ENCODE measurements at regions not wholly inside any gene's neighbourhood (a gene's known extent, or its start where the extent isn't known, plus 50 kb on each side); places are given as distances from the start of the nearest gene placed in this dataset.

GRCh38 chr9:89988458-89988857 lies 383.6 kb downstream of the GADD45G start:
- no peak overlapping the region for H2BK12ac ChIP-seq (ENCODE audit: low read depth, low read length)
- ChIA-PET CTCF (ENCODE audit: partially characterized antibody) (interaction anchor here (1.6 kb wide), 1 partner anchor 393 kb away, joined by 4 read pairs; no protein-coding TSS in a partner anchor), POLR2A (ENCODE audit: partially characterized antibody) (no interaction called here)
- WGBS, 2 experiments (ENCODE audit: extremely low coverage in 1 of 2, insufficient coverage in 1 of 2, insufficient read length in 1 of 2, insufficient replicate concordance in 2 of 2, low coverage in 1 of 2, low lambda C conversion rate in 2 of 2, missing lambda C conversion rate in 1 of 2) = 96% methylated on average over 1 of the region's 1 CpG; no CpG with 5 or more reads in 1 of the 2 experiments
- no peak overlapping the region for H2BK120ac ChIP-seq (replicated peaks; ENCODE audit: low read depth, low read length)
- H3K4me2 ChIP-seq (ENCODE audit: insufficient read depth in 1 of 2, low read depth in 2 of 2, low read length in 2 of 2) = no peak overlapping the region
- no peak overlapping the region for H2BK15ac ChIP-seq (ENCODE audit: low read length)
- peaks cover 0 to 4% of the 10 kb centered on the region in 2 experiments for H4K20me1 ChIP-seq (replicated peaks in 1 of 2; ENCODE audit: control insufficient read depth in 1 of 2, insufficient read depth in 2 of 2, low read length in 2 of 2)
- H3K4me3 ChIP-seq (ENCODE audit: extremely low read depth in 1 of 4, insufficient read depth in 2 of 4, low read depth in 3 of 4, low read length in 4 of 4) = no peak overlapping the region
- H3K79me1 ChIP-seq (ENCODE audit: low read depth, low read length) = no peaks in the 10 kb centered on the region
- no peak overlapping the region for H2BK20ac ChIP-seq (ENCODE audit: low read length)
- DNase-seq (ENCODE audit: low read depth in 1 of 2, low spot score in 2 of 2) (no peak), FAIRE-seq (no peak)
- no peak overlapping the region for H3K23ac ChIP-seq (ENCODE audit: insufficient read length)
- no peaks in the 10 kb centered on the region for H3K79me2 ChIP-seq (ENCODE audit: control insufficient read depth in 1 of 2, insufficient read depth in 2 of 2, low read length in 2 of 2)
- H4K5ac ChIP-seq (ENCODE audit: insufficient read length, low read depth, low read length) = no peak overlapping the region
- TF ChIP-seq FOSL1 (IDR thresholded peaks at IDR 0.05; ENCODE audit: insufficient read depth, low read depth, low read length) = no peak
- TF ChIP-seq GABPA (IDR thresholded peaks at IDR 0.05; ENCODE audit: borderline replicate concordance, insufficient read depth, low read length) = no peak
- TF ChIP-seq TAF7 (optimal IDR thresholded peaks at IDR 0.05; ENCODE audit: borderline replicate concordance, low read depth, low read length) = no peak
- no peak for TF ChIP-seq USF2 (IDR thresholded peaks at IDR 0.05; ENCODE audit: low read length)
- TF ChIP-seq SP2 (IDR thresholded peaks at IDR 0.05; ENCODE audit: low read length) = no peak
- H3K4me1 ChIP-seq (replicated peaks in 1 of 4; ENCODE audit: control insufficient read depth in 3 of 4, insufficient read depth in 4 of 4, low read length in 3 of 4) = peaks cover 0 to 3% (median under 1%) of the 10 kb centered on the region in 4 experiments; a peak in 1 of 7 replicates
- H3K27me3 ChIP-seq (replicated peaks in 1 of 4; ENCODE audit: control insufficient read depth in 3 of 4, extremely low read depth in 1 of 4, insufficient read depth in 3 of 4, low read length in 3 of 4) = no peaks in the 10 kb centered on the region
- H3K4ac ChIP-seq (replicated peaks; ENCODE audit: insufficient read length, low read depth, low read length) = no peak overlapping the region
- no peak overlapping the region for H3K18ac ChIP-seq (ENCODE audit: extremely low read depth, low read length)
- no peak overlapping the region for H3K56ac ChIP-seq (replicated peaks; ENCODE audit: insufficient read length, low read depth, low read length)
- H2AK5ac ChIP-seq (ENCODE audit: low read depth, low read length) = no peak overlapping the region
- peaks cover 6% of the 10 kb centered on the region in 2 experiments; a peak in 2 of 4 replicates for H3K9me3 ChIP-seq (ENCODE audit: insufficient read depth in 2 of 2, low read depth in 1 of 2, low read length in 1 of 2)
- no peak overlapping the region for H2BK5ac ChIP-seq (ENCODE audit: low read depth, low read length)
- no peak overlapping the region for H3K9ac ChIP-seq (replicated peaks in 1 of 4; ENCODE audit: extremely low read depth in 1 of 4, low read depth in 3 of 4, low read length in 3 of 4)
- no peak overlapping the region for H4K8ac ChIP-seq (ENCODE audit: extremely low read depth, insufficient read depth, low read length)
- no peak overlapping the region for H3K14ac ChIP-seq (ENCODE audit: insufficient read length)
- no peak overlapping the region for H3K27ac ChIP-seq (ENCODE audit: low read depth, low read length)
- H2AFZ ChIP-seq (ENCODE audit: low read length) = no peak overlapping the region
- no peaks in the 10 kb centered on the region for H3K36me3 ChIP-seq (ENCODE audit: control insufficient read depth in 2 of 4, insufficient read depth in 4 of 4, low read length in 3 of 4)
- H4K91ac ChIP-seq (replicated peaks; ENCODE audit: insufficient read length, low read length) = no peak overlapping the region
- H3K23me2 ChIP-seq (ENCODE audit: low read depth, low read length) = peaks cover 4% of the 10 kb centered on the region; the same call in 1 of the 2 replicates

All from H1 (cell line).